ENCODE measurements at regions not wholly inside any gene's neighbourhood (a gene's known extent, or its start where the extent isn't known, plus 50 kb on each side); places are given as distances from the start of the nearest gene placed in this dataset.

DNA sequence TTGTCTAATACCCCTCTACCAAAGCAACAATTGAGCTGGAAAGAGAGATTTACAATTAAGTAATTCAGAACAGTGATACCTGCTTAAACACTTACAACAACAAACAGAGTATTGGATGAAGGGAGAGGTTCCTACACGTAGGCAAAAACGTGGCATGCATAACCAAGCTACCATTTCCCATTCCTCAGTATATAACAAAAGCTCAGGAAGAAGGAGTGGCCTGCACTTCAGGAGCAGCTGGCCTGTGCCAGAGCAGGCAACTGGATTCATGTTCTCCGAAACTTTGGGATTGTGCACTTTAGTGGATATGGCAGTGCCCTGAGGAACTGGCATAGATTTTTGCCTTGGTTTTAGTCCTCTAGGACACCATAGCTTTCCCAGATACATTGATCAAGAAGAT, 630.2 kb upstream of the PCDH9 start (continued):
- no peak for TF ChIP-seq EZH2phosphoT487 (IDR thresholded peaks at IDR 0.05; ENCODE audit: borderline replicate concordance, low read depth)
- TF ChIP-seq TEAD4 (IDR thresholded peaks at IDR 0.05; ENCODE audit: borderline replicate concordance, insufficient read depth), result no peak

DNA sequence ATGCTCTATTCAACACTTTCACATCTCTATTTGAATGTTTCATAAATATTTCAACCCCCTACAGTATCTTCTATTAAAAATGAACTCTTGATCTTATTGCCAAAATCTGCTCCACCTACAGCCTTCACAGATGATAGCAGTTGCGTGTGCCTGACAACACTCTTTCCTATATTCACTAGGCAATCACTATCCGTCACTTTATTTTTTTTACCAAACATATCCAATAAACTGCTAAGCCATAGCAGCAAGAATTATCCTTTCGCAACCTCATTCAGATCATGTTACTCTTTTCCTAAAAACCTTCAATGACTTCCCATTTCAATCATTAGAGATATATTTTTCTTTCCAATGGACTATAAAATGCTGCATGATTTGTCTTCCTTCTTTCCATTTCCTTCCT, 629.8 kb upstream of the PCDH9 start:
- H3K4me1 ChIP-seq (ENCODE audit: control insufficient read depth in 1 of 2, insufficient read depth in 2 of 2, low read depth in 1 of 2, low read length in 1 of 2), result no peaks in the 10 kb centered on the region; a peak in 1 of 4 replicates

More for the DNA sequence above, 629.8 kb upstream of the PCDH9 start:
- ChIA-PET POLR2A (no interaction called here), CTCF (no interaction called here)
- Histone ChIP-seq H3K4me2 (no peak overlapping the region), H4K20me1 (ENCODE audit: insufficient read depth) (no peaks in the 10 kb centered on the region), H3F3A (replicated peaks; ENCODE audit: insufficient read depth) (no peaks in the 10 kb centered on the region), H2AFZ (ENCODE audit: low read depth) (no peak overlapping the region), H3K36me3 (replicated peaks in 1 of 2; ENCODE audit: control insufficient read depth in 1 of 2, insufficient read depth in 2 of 2, low read length in 1 of 2) (no peaks in the 10 kb centered on the region), H3K4me3 (ENCODE audit: low read depth in 2 of 2, low read length in 1 of 2) (no peak overlapping the region), H3K27me3 (ENCODE audit: insufficient read depth) (no peaks in the 10 kb centered on the region), H3K9ac (no peak overlapping the region), H3K27ac (ENCODE audit: low read depth in 2 of 2, low read length in 1 of 2) (no peak overlapping the region), H3K9me3 (no peaks in the 10 kb centered on the region), H3K9me2 (no peaks in the 10 kb centered on the region), H3K79me2 (ENCODE audit: insufficient read depth) (no peaks in the 10 kb centered on the region)
- TF ChIP-seq, protein P1, sequence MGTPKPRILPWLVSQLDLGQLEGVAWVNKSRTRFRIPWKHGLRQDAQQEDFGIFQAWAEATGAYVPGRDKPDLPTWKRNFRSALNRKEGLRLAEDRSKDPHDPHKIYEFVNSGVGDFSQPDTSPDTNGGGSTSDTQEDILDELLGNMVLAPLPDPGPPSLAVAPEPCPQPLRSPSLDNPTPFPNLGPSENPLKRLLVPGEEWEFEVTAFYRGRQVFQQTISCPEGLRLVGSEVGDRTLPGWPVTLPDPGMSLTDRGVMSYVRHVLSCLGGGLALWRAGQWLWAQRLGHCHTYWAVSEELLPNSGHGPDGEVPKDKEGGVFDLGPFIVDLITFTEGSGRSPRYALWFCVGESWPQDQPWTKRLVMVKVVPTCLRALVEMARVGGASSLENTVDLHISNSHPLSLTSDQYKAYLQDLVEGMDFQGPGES (IDR thresholded peaks at IDR 0.05; ENCODE audit: low read depth, low read length), result no peak
- TF ChIP-seq FOXJ3 (CRISPR knock-in tag; IDR thresholded peaks at IDR 0.05) (no peak), EZH2phosphoT487 (IDR thresholded peaks at IDR 0.05; ENCODE audit: borderline replicate concordance, low read depth) (no peak), CHD2 (IDR thresholded peaks at IDR 0.05; ENCODE audit: low read length, partially characterized antibody) (no peak), FOXM1 (IDR thresholded peaks at IDR 0.05; ENCODE audit: low read depth) (no peak)
- TF ChIP-seq, protein P2, sequence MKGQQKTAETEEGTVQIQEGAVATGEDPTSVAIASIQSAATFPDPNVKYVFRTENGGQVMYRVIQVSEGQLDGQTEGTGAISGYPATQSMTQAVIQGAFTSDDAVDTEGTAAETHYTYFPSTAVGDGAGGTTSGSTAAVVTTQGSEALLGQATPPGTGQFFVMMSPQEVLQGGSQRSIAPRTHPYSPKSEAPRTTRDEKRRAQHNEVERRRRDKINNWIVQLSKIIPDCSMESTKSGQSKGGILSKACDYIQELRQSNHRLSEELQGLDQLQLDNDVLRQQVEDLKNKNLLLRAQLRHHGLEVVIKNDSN (IDR thresholded peaks at IDR 0.05; ENCODE audit: borderline replicate concordance, low read depth), result no peak
- TF ChIP-seq, protein P3, sequence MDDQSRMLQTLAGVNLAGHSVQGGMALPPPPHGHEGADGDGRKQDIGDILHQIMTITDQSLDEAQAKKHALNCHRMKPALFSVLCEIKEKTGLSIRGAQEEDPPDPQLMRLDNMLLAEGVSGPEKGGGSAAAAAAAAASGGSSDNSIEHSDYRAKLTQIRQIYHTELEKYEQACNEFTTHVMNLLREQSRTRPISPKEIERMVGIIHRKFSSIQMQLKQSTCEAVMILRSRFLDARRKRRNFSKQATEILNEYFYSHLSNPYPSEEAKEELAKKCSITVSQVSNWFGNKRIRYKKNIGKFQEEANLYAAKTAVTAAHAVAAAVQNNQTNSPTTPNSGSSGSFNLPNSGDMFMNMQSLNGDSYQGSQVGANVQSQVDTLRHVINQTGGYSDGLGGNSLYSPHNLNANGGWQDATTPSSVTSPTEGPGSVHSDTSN (IDR thresholded peaks at IDR 0.05), result no peak
- TF ChIP-seq, protein P4, sequence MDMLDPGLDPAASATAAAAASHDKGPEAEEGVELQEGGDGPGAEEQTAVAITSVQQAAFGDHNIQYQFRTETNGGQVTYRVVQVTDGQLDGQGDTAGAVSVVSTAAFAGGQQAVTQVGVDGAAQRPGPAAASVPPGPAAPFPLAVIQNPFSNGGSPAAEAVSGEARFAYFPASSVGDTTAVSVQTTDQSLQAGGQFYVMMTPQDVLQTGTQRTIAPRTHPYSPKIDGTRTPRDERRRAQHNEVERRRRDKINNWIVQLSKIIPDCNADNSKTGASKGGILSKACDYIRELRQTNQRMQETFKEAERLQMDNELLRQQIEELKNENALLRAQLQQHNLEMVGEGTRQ (IDR thresholded peaks at IDR 0.05; ENCODE audit: borderline replicate concordance, low read depth, low read length), result no peak
- DNase-seq, result no peak
- WGBS (ENCODE audit: low lambda C conversion rate), result 78% methylated on average over 3 of the region's 3 CpGs

Data from SK-N-SH (cell line).